Testis (tissue), 2 donors: ENCODE measurements at regions not wholly inside any gene's neighbourhood (a gene's known extent, or its start where the extent isn't known, plus 50 kb on each side); places are given as distances from the start of the nearest gene placed in this dataset.

ENCODE experiments used
- DNase-seq: peaks from one replicate; pipeline ENCODE4 v3.0.0-alpha.2; 2019
- H3K27ac ChIP-seq, 2 donors: fragments of 200-600 bp; sonication (generic); one replicate each; pipeline ENCODE4 v1.5.1; 2019
- H3K27me3 ChIP-seq: fragments of 200-600 bp; sonication (generic); one replicate; pipeline ENCODE4 v1.5.1; 2019
- H3K36me3 ChIP-seq: fragments of 200-600 bp; sonication (generic); one replicate; pipeline ENCODE4 v1.5.1; 2017; ENCODE audit warnings: low read depth; ENCODE audit errors: missing control alignments
- H3K4me1 ChIP-seq: fragments of 200-600 bp; sonication (generic); one replicate; pipeline ENCODE4 v1.5.1; 2019
- H3K4me3 ChIP-seq, 2 donors: fragments of 200-600 bp; sonication (generic); one replicate each; pipeline ENCODE4 v1.5.1; 2017 to 2019
- H3K9me3 ChIP-seq: fragments of 200-600 bp; sonication (generic); one replicate; pipeline ENCODE4 v1.5.1; 2017
- CTCF ChIP-seq, 3 experiments: fragments of 450-650 bp in 2 of 3; fragments of 200-600 bp in 1 of 3; sonication (generic) in 1 of 3; IDR thresholded peaks; one replicate each; pipeline ENCODE4 v1.5.1; 2016 to 2019; ENCODE audit warnings: antibody characterized with exemption in 3 of 3, mild to moderate bottlenecking in 2 of 3, moderate library complexity in 1 of 3
- POLR2A ChIP-seq: fragments of 450-650 bp; IDR thresholded peaks from one replicate; pipeline ENCODE4 v1.6.1; 2017; ENCODE audit warnings: antibody characterized with exemption, mild to moderate bottlenecking, moderate library complexity
- WGBS, 2 donors: methylation state at CpG; one replicate each; pipeline ENCODE4 v1.1.5; 2018; 5-methylcytosine and 5-hydroxymethylcytosine counted together
- intact Hi-C: fragments of 100-400 bp; cut with DNase I; formaldehyde crosslinking; loops from one replicate; pipeline ENCODE4 v1.15.1; 2023; ENCODE audit warnings: low total_unique reads

GRCh38 chr11:36870361-36870760, 272.3 kb upstream of the RAG2 start:
- Histone ChIP-seq H3K4me1 (no peaks in the 10 kb centered on the region), H3K36me3 (no peaks in the 10 kb centered on the region), H3K27me3 (no peaks in the 10 kb centered on the region), H3K4me3 (no peak overlapping the region), H3K27ac (no peak overlapping the region), H3K9me3 (no peaks in the 10 kb centered on the region)
- no peak for TF ChIP-seq POLR2A
- no peak for TF ChIP-seq CTCF (IDR thresholded peaks at IDR 0.05)
- no peak for DNase-seq
- 88 to 92% methylated on average over 3 of the region's 3 CpGs for WGBS, 2 donors
- intact Hi-C loops = no loop called here

DNA sequence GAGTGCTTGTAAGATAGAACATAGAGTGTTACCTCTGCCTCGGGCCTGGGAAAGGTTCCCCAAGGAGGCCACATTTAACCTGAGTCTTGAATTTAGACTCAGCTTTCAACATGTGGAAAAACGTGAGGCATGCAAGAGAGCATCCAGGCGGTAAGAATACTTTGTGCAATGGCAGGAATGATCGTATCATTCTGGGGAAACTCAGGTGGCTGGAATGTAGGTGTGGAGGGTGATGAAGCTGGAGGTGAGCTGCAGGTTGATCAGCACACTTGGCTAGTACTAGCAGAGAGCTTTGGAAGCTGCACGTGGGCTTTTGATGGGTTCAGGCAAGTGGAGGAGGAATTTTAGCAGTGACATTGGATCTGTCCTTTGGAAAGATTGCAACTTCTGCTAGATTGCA, 270.3 kb upstream of the RAG2 start:
- 79% methylated on average over 5 of the region's 5 CpGs for WGBS, 2 donors
- H3K4me1 ChIP-seq = no peaks in the 10 kb centered on the region
- H3K36me3 ChIP-seq = no peaks in the 10 kb centered on the region
- H3K4me3 ChIP-seq = no peak overlapping the region
- no peaks in the 10 kb centered on the region for H3K27me3 ChIP-seq
- no peak overlapping the region for H3K27ac ChIP-seq
- no peak for DNase-seq
- no peaks in the 10 kb centered on the region for H3K9me3 ChIP-seq
- TF ChIP-seq CTCF (IDR thresholded peaks at IDR 0.05) (no peak), POLR2A (no peak)
- intact Hi-C loops = no loop called here

- 56 to 73% methylated on average over 1 of the region's 1 CpG for WGBS, 2 donors
- no peaks in the 10 kb centered on the region for H3K36me3 ChIP-seq
- H3K4me3 ChIP-seq = no peak overlapping the region
- intact Hi-C loops = no loop called here
- H3K27ac ChIP-seq = no peak overlapping the region
- DNase-seq = no peak
- H3K4me1 ChIP-seq = no peaks in the 10 kb centered on the region
- TF ChIP-seq CTCF (IDR thresholded peaks at IDR 0.05) (no peak), POLR2A (no peak)
- H3K9me3 ChIP-seq = no peaks in the 10 kb centered on the region
- H3K27me3 ChIP-seq = no peaks in the 10 kb centered on the region
These were observed 267.8 kb upstream of the RAG2 start for GRCh38 chr11:36865846-36866245.

GRCh38 chr11:36854875-36855274, 256.8 kb upstream of the RAG2 start:
- H3K27ac ChIP-seq = no peak overlapping the region
- intact Hi-C loops = no loop called here
- H3K4me3 ChIP-seq = no peak overlapping the region
- H3K36me3 ChIP-seq = no peaks in the 10 kb centered on the region
- no peaks in the 10 kb centered on the region for H3K4me1 ChIP-seq
- H3K9me3 ChIP-seq = no peaks in the 10 kb centered on the region
- TF ChIP-seq POLR2A (no peak), CTCF (IDR thresholded peaks at IDR 0.05) (no peak)
- no peak for DNase-seq
- WGBS, 2 donors = 76 to 78% methylated on average over 4 of the region's 4 CpGs
- no peaks in the 10 kb centered on the region for H3K27me3 ChIP-seq

GRCh38 chr11:36848660-36849059, 250.6 kb upstream of the RAG2 start:
- H3K4me1 ChIP-seq = no peaks in the 10 kb centered on the region
- DNase-seq = no peak
- H3K4me3 ChIP-seq = no peak overlapping the region
- no peak overlapping the region for H3K27ac ChIP-seq
- TF ChIP-seq POLR2A (no peak), CTCF (IDR thresholded peaks at IDR 0.05) (no peak)
- 68 to 72% methylated on average over 2 of the region's 2 CpGs for WGBS, 2 donors
- H3K36me3 ChIP-seq = no peaks in the 10 kb centered on the region
- H3K9me3 ChIP-seq = no peaks in the 10 kb centered on the region
- no peaks in the 10 kb centered on the region for H3K27me3 ChIP-seq
- intact Hi-C loops = no loop called here
